ENCODE measurements at regions not wholly inside any gene's neighbourhood (a gene's known extent, or its start where the extent isn't known, plus 50 kb on each side); places are given as distances from the start of the nearest gene placed in this dataset.

GRCh38 chr22:48664586-48664985, 1163.1 kb downstream of the BRD1 start:
- DNase-seq = no peak

GRCh38 chr22:48663297-48663696, 1164.4 kb downstream of the BRD1 start:
- DNase-seq = no peak

GRCh38 chr22:48662476-48663135, 1165.1 kb downstream of the BRD1 start:
- DNase-seq = no peak

DNA sequence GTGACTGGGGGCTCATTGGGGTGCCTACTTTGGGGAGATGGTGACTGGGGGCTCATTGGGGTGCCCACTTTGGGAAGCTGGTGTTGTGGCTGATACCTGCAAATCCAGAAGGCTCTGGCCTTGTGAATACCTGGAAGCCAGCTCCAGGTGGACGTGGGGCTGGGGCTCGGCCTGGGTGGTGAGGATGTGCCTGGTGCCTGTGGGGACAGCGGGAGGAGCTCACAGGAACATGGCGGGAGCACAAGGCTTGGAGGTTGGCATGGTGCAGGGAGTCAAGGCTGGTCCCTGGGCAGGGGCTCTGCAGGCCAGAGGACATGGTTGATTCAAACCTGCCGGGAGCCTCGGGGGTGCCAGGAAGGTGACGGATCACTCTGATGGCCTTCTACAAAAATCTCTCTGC, 1165.7 kb downstream of the BRD1 start:
- DNase-seq = no peak

- no peak for DNase-seq
Measured at GRCh38 chr22:48660790-48661740, 1166.6 kb downstream of the BRD1 start.

GRCh38 chr22:48660104-48660789, 1167.4 kb downstream of the BRD1 start:
- peak; percentile 41 for DNase-seq

DNA sequence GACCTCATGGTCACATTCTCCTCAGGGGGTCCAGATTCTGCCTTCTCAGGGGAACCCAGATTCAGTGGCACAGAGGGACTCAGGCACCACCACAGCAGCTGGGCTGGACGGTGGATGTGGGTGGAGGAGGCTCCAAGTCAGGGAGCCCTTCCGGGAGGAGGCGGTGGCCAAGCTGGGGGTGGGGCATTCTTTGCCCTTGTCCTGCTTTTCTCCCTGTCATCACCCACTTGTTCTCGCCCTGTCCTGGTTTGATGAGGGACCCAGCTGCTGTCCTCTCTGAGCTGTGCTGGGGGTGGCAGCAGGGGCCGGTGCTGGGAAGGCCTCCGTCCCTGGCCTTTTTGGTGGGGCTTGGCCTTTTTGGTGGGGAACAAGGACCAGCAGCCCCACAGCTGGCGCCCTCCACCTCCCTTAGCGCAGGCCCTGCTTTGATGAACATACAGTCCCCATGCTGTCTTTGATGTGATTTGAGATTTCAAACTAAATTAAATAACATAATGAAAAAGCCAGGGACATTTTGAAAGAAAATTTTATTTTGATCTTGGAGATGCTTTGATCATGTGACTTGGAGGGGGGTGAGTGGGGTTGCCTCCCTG, 1168.2 kb downstream of the BRD1 start:
- peak; percentile 25 for DNase-seq

- DNase-seq = no peak
Measured at GRCh38 chr22:48658871-48659270, 1168.8 kb downstream of the BRD1 start.

- DNase-seq = no peak
Measured at GRCh38 chr22:48658246-48658645, 1169.4 kb downstream of the BRD1 start.

DNA sequence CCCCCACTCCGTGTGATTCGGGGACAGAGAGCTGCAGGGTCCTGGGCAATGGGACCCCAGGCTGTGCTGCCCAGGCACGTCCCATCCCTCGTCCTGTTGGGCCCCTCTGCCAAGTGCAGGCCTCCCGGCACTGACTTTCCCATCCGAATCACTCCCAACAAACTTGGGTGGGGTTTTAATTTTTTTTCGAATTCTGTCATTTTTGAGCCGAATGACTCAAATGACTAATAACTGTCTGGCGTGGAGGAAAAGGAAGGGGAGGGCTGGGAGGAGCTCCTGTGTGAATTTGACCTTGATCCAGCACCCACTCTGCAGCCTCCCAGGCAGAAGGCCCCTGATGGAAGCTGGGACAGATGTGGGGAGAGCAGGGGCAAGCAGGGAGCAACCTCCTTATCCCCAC, 1173.2 kb downstream of the BRD1 start:
- DNase-seq = no peak

DNA sequence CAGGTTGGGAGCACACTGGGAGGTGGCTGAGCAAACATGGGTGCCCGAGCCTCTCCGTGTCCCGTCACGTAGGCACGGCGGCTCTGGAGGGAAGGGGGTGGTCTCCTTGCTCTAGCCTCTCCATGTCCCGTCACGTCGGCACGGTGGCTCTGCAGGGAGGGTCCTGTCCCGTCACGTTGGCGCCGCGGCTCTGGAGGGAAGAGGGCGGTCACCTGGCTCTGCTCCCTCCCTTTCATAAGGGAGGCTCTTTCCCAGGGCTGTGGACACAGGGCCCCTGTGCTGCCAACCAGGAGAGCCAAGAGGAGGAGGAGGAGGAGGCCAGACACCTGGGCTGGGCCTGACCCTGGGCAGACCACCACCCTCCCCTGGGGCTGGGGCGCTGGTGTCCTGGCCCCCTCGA, 1173.7 kb downstream of the BRD1 start:
- DNase-seq = no peak

DNA sequence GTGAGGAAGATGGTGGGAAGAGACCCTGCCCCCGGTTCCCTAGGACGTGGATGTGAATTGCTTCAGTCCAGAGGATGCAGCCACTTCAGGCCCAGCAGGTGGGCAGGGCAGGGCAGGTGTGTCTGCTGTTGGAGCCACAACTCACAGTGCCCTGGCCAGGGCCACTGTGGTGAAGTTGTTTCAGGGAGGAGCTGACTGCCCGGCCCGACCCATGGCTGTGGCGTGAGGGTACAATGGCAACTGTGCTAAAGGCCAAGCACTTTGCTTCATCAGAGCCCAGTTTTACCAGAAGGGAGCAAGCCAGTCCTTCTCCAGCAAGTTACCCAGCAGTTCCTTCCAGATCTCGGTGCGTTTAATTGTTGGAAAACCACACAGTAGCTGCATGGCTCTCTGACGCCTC, 1174.4 kb downstream of the BRD1 start:
- peak; percentile 52 for DNase-seq

GRCh38 chr22:48652796-48653195, 1174.9 kb downstream of the BRD1 start:
- DNase-seq = no peak

- DNase-seq = peak; percentile 43
Measured at GRCh38 chr22:48651981-48652538, 1175.6 kb downstream of the BRD1 start.

DNA sequence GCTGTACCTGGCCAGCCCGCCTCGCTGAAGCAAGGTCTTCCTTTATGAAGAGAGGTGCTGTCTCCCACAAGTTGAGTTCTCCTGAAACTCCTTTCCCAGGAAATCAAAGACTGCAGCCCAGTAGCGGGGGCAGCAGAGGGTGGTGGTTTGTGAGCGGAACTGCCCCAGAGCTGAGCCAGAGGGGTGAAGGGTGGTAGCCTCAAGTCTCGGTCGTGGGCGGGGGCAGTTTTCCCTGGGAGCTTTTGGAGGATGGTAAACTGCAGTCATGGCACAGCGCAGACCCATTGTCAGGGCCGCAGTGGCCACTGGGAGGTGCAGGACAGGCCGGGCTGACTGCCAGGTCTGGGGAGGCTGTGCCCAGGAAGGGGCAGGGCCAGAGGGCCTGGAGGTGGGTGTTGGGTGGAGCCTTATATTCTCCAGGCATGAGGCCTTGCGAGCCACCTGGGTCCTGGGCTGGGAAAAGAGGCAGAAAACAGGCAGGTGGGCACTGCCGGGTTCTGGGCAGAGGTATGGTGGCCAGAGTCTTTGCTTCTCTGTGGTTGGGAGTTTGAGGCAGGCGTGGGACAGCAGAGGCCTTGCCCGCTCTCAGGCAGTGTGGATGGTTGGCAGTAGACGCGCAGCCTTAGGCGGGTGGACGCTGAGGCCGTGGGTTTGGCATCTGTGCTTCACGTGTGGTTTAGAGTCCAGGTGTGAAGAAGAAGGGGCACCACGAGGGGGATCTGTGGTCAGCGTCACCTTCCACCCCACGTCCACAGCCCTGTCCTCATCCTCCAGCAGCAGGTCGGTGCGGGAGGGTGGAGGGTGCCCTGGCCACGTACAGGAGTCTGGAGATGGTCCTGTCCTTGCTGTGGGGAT, 1176.4 kb downstream of the BRD1 start:
- peak; percentile 19 for DNase-seq

GRCh38 chr22:48650323-48651035, 1177.2 kb downstream of the BRD1 start:
- no peak for DNase-seq

DNA sequence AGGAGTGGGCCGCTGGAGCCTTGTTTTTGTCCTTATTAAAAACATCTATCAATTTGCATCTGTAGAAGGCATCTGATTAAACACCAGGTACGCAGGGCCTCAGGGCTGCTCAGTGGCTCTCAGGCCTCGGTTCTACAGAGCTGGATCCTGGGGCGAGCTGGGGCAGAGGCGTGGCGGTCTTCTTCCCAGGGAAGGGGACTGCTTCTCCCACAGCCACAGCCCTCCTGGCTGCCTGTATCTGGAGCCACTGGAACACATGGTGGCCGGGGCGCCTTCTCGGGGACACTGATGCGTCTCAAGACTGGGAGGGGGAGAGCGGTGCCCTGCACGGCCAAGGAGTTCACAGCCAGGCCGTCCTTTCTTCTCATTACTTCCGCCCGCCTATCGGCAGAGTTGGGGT, 1178.2 kb downstream of the BRD1 start:
- no peak for DNase-seq

DNA sequence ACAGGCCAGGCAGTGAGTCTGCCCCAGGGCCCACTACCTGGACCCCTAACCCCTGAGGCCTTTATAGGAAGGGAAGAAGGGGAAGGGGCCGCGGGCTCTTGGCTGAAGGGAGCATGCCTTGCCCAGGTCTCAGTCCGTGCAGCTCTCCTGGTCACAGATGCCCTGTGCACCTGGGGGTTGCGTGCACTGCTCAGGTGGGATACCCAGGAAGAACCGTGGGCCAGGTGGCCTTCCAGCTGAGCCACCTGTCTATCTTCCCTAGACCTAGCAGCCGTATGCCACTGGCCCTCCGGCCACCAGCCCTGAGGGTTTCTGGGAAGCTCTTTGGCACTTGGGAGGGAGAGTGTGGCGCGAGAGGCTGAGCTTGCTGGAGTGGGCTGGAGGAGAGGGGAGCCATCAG, 1178.6 kb downstream of the BRD1 start:
- DNase-seq = no peak

- DNase-seq = no peak
Measured at GRCh38 chr22:48647606-48648515, 1179.8 kb downstream of the BRD1 start.

- DNase-seq = no peak
Measured at GRCh38 chr22:48647051-48647450, 1180.6 kb downstream of the BRD1 start.
